ENCODE measurements at regions not wholly inside any gene's neighbourhood (a gene's known extent, or its start where the extent isn't known, plus 50 kb on each side); places are given as distances from the start of the nearest gene placed in this dataset.
"Not testable (repeated sequence)": the region's sequence is repeated elsewhere in the genome, so short reads cannot be mapped to it uniquely, and the experiment has no call there.

DNA sequence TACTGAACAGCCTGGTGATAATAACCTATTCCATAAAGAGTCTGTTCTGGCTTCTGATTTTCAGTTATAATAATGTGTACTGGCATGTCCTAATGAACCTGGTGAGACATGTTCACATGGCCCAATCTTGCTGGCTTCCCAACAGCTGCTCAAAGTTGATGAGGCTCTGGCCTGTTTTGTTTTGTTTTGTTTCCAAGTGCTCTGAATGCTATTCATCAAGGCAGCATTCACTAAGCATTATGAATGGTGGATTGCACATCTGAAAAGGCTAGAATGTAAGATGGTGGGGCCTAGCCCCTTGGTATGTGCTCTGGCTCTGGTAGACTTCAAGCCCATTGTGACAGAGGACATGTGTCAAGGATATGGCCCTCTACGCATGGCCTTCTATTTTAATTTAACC, 388.5 kb downstream of the PSAT1 start:
- H3K4me3 ChIP-seq (ENCODE audit: insufficient read depth, low read depth, low read length, poor library complexity, severe bottlenecking), result no peak overlapping the region
- no peak overlapping the region for H3K27ac ChIP-seq (ENCODE audit: insufficient read depth, low read length, poor library complexity, severe bottlenecking)

DNA sequence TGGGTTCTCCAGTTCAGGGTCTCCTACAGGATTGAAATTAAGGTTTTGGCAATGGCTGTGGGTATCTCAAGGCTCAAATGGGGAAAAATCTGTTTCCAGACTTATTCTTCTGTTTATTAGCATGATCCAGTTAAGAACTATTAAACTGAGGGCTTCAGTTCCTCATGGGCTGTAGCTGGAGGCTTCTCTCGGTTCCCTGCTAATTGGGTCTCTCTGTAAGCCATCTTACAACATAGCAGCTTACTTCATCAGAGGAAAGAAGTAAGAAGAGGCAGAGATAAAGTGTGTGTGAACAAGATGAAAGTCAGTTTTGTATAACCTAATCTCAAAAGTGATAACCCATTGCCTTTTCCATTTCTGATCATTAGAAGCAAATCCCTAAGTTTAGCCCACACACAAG, 391.9 kb downstream of the PSAT1 start:
- Histone ChIP-seq H3K4me3 (ENCODE audit: insufficient read depth, low read depth, low read length, poor library complexity, severe bottlenecking) (no peak overlapping the region), H3K4me1 (ENCODE audit: control insufficient read depth, insufficient read depth, low read length, poor library complexity, severe bottlenecking) (no peaks in the 10 kb centered on the region), H3K27me3 (replicated peaks; ENCODE audit: control insufficient read depth, insufficient read depth, low read length, poor library complexity, severe bottlenecking) (no peaks in the 10 kb centered on the region), H3K9me3 (ENCODE audit: control insufficient read depth, low read length) (no peaks in the 10 kb centered on the region), H3K27ac (ENCODE audit: insufficient read depth, low read length, poor library complexity, severe bottlenecking) (no peak overlapping the region), H3K36me3 (ENCODE audit: control insufficient read depth, insufficient read depth, low read length) (no peaks in the 10 kb centered on the region)
- DNase-seq, result no peak

More for the DNA sequence above, 388.5 kb downstream of the PSAT1 start:
- H3K4me1 ChIP-seq (ENCODE audit: control insufficient read depth, insufficient read depth, low read length, poor library complexity, severe bottlenecking), result no peaks in the 10 kb centered on the region
- H3K27me3 ChIP-seq (replicated peaks; ENCODE audit: control insufficient read depth, insufficient read depth, low read length, poor library complexity, severe bottlenecking), result no peaks in the 10 kb centered on the region
- H3K9me3 ChIP-seq (ENCODE audit: control insufficient read depth, low read length), result no peaks in the 10 kb centered on the region
- H3K36me3 ChIP-seq (ENCODE audit: control insufficient read depth, insufficient read depth, low read length), result no peaks in the 10 kb centered on the region
- no peak for DNase-seq

DNA sequence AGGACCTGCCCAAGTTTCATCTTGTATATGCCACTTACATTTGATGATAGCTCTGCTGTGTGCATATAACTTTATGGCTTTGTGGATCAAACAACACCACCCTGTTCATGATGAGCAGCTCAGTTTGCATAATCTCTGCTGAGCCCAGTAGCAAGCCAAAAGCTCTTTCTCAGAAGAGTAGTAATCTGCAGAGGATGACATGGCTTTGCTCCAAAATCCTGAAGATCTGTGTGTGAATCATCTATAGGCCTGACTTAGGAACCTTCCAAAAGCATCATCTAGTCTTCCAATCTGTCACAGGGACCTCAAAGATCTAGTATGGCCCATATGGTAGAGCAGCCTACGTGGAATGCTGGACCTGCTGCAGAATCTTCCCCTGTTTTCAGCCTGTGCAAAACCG, 394.6 kb downstream of the PSAT1 start:
- DNase-seq, result no peak
- Histone ChIP-seq H3K27me3 (replicated peaks; ENCODE audit: control insufficient read depth, insufficient read depth, low read length, poor library complexity, severe bottlenecking) (no peaks in the 10 kb centered on the region), H3K27ac (ENCODE audit: insufficient read depth, low read length, poor library complexity, severe bottlenecking) (no peak overlapping the region)

DNA sequence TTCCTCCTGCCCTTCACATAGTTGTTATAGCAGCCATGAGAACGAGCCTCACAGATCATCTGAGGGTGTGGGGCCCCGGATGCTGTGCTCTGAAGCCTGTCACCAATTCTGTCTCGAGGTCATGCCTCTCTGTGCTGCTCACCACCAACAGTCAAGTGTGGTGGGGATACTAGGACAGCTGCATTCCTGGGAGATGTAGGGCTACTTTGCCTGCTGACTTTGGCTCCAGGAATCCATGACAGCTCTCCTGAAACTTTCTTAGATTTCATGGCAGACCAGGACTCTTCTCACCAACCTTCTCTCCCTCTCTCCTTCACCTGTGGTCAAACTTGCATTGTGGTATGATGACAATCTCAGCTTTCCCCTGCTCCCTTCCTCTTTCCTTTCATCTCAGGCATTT, 395.9 kb downstream of the PSAT1 start:
- no peak overlapping the region for H3K27ac ChIP-seq (ENCODE audit: insufficient read depth, low read length, poor library complexity, severe bottlenecking)
- H3K4me3 ChIP-seq (ENCODE audit: insufficient read depth, low read depth, low read length, poor library complexity, severe bottlenecking), result no peak overlapping the region
- H3K27me3 ChIP-seq (replicated peaks; ENCODE audit: control insufficient read depth, insufficient read depth, low read length, poor library complexity, severe bottlenecking), result no peaks in the 10 kb centered on the region
- no peaks in the 10 kb centered on the region for H3K9me3 ChIP-seq (ENCODE audit: control insufficient read depth, low read length)
- no peak for DNase-seq
- no peaks in the 10 kb centered on the region for H3K36me3 ChIP-seq (ENCODE audit: control insufficient read depth, insufficient read depth, low read length)
- H3K4me1 ChIP-seq (ENCODE audit: control insufficient read depth, insufficient read depth, low read length, poor library complexity, severe bottlenecking), result no peaks in the 10 kb centered on the region

More for the DNA sequence above, 394.6 kb downstream of the PSAT1 start:
- no peaks in the 10 kb centered on the region for H3K9me3 ChIP-seq (ENCODE audit: control insufficient read depth, low read length)
- H3K4me1 ChIP-seq (ENCODE audit: control insufficient read depth, insufficient read depth, low read length, poor library complexity, severe bottlenecking), result no peaks in the 10 kb centered on the region
- no peaks in the 10 kb centered on the region for H3K36me3 ChIP-seq (ENCODE audit: control insufficient read depth, insufficient read depth, low read length)
- no peak overlapping the region for H3K4me3 ChIP-seq (ENCODE audit: insufficient read depth, low read depth, low read length, poor library complexity, severe bottlenecking)

DNA sequence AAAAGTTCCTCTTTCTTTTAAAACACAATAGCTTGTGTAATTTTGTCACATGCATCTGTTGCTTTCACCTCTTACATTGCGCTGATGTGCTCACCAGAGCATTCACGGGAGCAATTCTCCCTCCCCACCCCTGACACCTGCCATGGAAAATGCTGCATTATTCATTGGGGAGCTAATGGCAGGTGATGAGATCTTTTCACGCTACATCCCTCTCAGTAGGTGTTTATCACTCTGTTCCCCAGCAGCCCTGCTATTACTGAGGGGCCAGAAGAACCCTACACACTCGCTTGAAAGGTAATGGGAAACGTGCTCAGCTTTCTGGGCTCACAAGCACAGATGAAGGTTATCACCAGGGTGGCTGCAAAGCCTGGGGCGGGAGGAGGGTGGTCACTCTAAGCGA, 398.0 kb downstream of the PSAT1 start:
- H3K27me3 ChIP-seq (replicated peaks; ENCODE audit: control insufficient read depth, insufficient read depth, low read length, poor library complexity, severe bottlenecking), result no peaks in the 10 kb centered on the region
- no peak overlapping the region for H3K4me3 ChIP-seq (ENCODE audit: insufficient read depth, low read depth, low read length, poor library complexity, severe bottlenecking)
- no peaks in the 10 kb centered on the region for H3K9me3 ChIP-seq (ENCODE audit: control insufficient read depth, low read length)
- no peaks in the 10 kb centered on the region for H3K36me3 ChIP-seq (ENCODE audit: control insufficient read depth, insufficient read depth, low read length)
- no peak for DNase-seq
- no peaks in the 10 kb centered on the region for H3K4me1 ChIP-seq (ENCODE audit: control insufficient read depth, insufficient read depth, low read length, poor library complexity, severe bottlenecking)
- H3K27ac ChIP-seq (ENCODE audit: insufficient read depth, low read length, poor library complexity, severe bottlenecking), result no peak overlapping the region

DNA sequence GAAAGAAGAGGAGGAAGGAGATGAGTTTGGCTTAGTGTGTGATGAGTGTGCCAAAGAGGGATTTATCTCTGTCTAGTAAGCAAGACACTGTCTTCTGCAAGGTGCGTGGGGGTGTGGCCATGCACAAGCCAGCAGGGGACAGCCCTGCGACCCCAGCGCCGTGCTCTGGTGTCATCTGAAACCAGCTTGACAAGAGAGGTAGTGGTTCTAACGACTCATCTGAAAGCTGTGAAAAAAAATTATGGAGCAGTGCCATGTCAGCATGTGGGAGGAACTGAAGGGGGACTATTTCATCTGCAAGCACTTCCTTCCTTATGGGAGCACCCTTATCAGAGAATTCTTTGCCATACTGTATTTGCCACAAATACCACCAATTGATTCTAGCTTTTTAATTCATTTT, 398.6 kb downstream of the PSAT1 start:
- H3K27ac ChIP-seq (ENCODE audit: insufficient read depth, low read length, poor library complexity, severe bottlenecking), result no peak overlapping the region
- H3K9me3 ChIP-seq (ENCODE audit: control insufficient read depth, low read length), result no peaks in the 10 kb centered on the region
- no peaks in the 10 kb centered on the region for H3K27me3 ChIP-seq (replicated peaks; ENCODE audit: control insufficient read depth, insufficient read depth, low read length, poor library complexity, severe bottlenecking)
- H3K4me1 ChIP-seq (ENCODE audit: control insufficient read depth, insufficient read depth, low read length, poor library complexity, severe bottlenecking), result no peaks in the 10 kb centered on the region
- no peaks in the 10 kb centered on the region for H3K36me3 ChIP-seq (ENCODE audit: control insufficient read depth, insufficient read depth, low read length)
- H3K4me3 ChIP-seq (ENCODE audit: insufficient read depth, low read depth, low read length, poor library complexity, severe bottlenecking), result no peak overlapping the region
- no peak for DNase-seq

DNA sequence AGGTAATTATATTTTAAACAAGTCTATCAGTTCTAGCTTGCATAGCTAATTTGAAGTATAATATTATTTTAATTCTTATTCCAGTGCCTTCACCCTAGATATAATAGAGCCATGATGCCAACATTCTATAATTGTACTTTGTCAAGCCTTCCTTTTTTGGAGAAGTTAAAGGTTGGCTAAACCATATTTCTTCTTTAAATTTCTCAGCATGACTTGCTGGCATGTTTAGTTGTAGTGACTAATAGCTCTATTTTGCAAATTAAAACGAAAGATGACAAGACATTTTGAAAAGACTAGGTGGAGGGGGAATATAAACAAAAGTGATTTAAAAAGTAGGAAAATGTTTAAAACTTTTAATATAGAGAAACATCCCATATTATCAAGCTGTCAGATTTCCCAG, 400.7 kb downstream of the PSAT1 start:
- H3K4me3 ChIP-seq (ENCODE audit: insufficient read depth, low read depth, low read length, poor library complexity, severe bottlenecking), result no peak overlapping the region
- H3K27me3 ChIP-seq (replicated peaks; ENCODE audit: control insufficient read depth, insufficient read depth, low read length, poor library complexity, severe bottlenecking), result no peaks in the 10 kb centered on the region
- no peak for DNase-seq
- H3K4me1 ChIP-seq (ENCODE audit: control insufficient read depth, insufficient read depth, low read length, poor library complexity, severe bottlenecking), result no peaks in the 10 kb centered on the region
- H3K27ac ChIP-seq (ENCODE audit: insufficient read depth, low read length, poor library complexity, severe bottlenecking), result no peak overlapping the region
- H3K9me3 ChIP-seq (ENCODE audit: control insufficient read depth, low read length), result no peaks in the 10 kb centered on the region
- no peaks in the 10 kb centered on the region for H3K36me3 ChIP-seq (ENCODE audit: control insufficient read depth, insufficient read depth, low read length)

DNA sequence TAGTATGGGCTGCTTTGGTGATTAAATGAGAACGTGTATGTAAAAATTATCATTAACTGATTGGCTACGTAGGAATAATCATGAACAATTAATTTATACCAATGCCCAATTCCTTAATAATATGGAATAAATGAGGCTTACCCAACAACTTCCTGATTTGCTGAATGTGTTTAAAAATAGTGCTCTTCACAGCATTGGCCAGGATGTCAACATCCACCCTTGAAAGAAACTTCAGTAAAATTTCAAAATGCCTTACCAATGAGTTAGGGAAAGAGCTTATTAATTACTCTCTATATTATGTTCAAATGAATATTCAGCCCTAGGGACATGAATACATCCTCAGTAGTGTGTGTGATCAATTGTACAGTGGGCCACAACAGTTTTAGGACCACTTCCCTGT, 401.4 kb downstream of the PSAT1 start:
- no peak overlapping the region for H3K4me3 ChIP-seq (ENCODE audit: insufficient read depth, low read depth, low read length, poor library complexity, severe bottlenecking)
- H3K27me3 ChIP-seq (replicated peaks; ENCODE audit: control insufficient read depth, insufficient read depth, low read length, poor library complexity, severe bottlenecking), result no peaks in the 10 kb centered on the region
- H3K9me3 ChIP-seq (ENCODE audit: control insufficient read depth, low read length), result no peaks in the 10 kb centered on the region
- no peaks in the 10 kb centered on the region for H3K36me3 ChIP-seq (ENCODE audit: control insufficient read depth, insufficient read depth, low read length)
- no peak overlapping the region for H3K27ac ChIP-seq (ENCODE audit: insufficient read depth, low read length, poor library complexity, severe bottlenecking)
- DNase-seq, result no peak
- H3K4me1 ChIP-seq (ENCODE audit: control insufficient read depth, insufficient read depth, low read length, poor library complexity, severe bottlenecking), result no peaks in the 10 kb centered on the region

DNA sequence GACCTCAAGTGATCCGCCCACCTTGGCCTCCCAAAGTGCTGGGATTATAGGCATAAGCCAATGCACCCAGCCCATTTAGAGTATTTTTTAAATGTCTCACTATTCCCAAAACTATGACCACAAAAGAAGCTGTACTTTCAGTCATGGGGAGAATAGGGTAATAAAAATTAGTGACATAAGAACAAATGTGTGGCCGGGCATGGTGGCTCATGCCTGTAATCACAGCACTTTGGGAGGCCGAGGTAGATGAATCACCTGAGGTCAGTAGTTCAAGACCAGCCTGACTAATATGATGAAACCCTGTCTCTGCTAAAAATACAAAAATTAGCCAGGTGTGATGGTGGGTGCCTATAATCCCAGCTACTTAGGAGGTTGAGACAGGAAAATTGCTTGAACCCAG, 402.3 kb downstream of the PSAT1 start:
- not testable (repeated sequence) for H3K9me3 ChIP-seq (ENCODE audit: control insufficient read depth, low read length); DNase-seq; H3K27ac ChIP-seq (ENCODE audit: insufficient read depth, low read length, poor library complexity, severe bottlenecking); H3K36me3 ChIP-seq (ENCODE audit: control insufficient read depth, insufficient read depth, low read length); H3K4me3 ChIP-seq (ENCODE audit: insufficient read depth, low read depth, low read length, poor library complexity, severe bottlenecking); H3K27me3 ChIP-seq (replicated peaks; ENCODE audit: control insufficient read depth, insufficient read depth, low read length, poor library complexity, severe bottlenecking); H3K4me1 ChIP-seq (ENCODE audit: control insufficient read depth, insufficient read depth, low read length, poor library complexity, severe bottlenecking)

DNA sequence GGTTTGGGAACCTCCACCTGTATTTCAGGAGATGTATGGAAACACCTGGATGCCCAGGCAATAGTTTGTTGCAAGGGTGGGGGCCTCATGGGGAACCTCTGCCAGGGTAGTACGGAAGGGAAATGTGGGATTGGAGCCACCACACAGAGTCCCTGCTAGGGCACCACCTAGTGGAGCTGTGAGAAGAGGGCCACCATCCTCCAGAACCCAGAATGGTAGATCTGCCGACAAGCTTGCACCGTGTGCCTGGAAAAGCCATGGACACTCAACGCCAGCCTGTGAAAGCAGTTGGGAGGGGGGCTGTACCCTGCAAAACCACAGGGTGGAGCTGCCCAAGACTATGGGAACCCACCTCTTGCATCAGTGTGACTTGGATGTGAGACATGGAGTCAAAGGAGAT, 407.2 kb downstream of the PSAT1 start:
- H3K27ac ChIP-seq (ENCODE audit: insufficient read depth, low read length, poor library complexity, severe bottlenecking); H3K9me3 ChIP-seq (ENCODE audit: control insufficient read depth, low read length); H3K4me3 ChIP-seq (ENCODE audit: insufficient read depth, low read depth, low read length, poor library complexity, severe bottlenecking); H3K36me3 ChIP-seq (ENCODE audit: control insufficient read depth, insufficient read depth, low read length); DNase-seq; H3K4me1 ChIP-seq (ENCODE audit: control insufficient read depth, insufficient read depth, low read length, poor library complexity, severe bottlenecking); H3K27me3 ChIP-seq (replicated peaks; ENCODE audit: control insufficient read depth, insufficient read depth, low read length, poor library complexity, severe bottlenecking): not testable (repeated sequence)

DNA sequence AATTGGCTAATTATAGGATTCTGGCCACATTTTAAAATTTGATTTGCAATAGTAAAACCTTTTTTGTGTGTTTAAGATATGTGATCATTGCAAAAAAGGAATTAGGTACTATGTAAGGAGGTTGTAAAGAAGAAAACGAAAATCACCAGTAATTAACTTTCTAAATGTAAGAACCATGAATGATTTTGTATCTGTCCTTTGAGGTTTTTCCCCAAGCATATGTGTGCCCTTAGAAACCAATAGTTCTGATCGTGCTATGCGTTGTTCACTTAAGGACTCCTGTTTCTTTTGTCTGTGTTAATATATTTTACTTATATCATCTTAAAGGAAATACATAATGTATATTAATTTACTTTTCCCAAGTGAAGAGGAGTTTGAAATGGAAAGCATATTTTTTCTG, 410.2 kb downstream of the PSAT1 start:
- no peak overlapping the region for H3K27ac ChIP-seq (ENCODE audit: insufficient read depth, low read length, poor library complexity, severe bottlenecking)

More for the DNA sequence above, 410.2 kb downstream of the PSAT1 start:
- Histone ChIP-seq H3K9me3 (ENCODE audit: control insufficient read depth, low read length) (no peaks in the 10 kb centered on the region), H3K4me3 (ENCODE audit: insufficient read depth, low read depth, low read length, poor library complexity, severe bottlenecking) (no peak overlapping the region), H3K27me3 (replicated peaks; ENCODE audit: control insufficient read depth, insufficient read depth, low read length, poor library complexity, severe bottlenecking) (no peaks in the 10 kb centered on the region), H3K4me1 (ENCODE audit: control insufficient read depth, insufficient read depth, low read length, poor library complexity, severe bottlenecking) (no peaks in the 10 kb centered on the region), H3K36me3 (ENCODE audit: control insufficient read depth, insufficient read depth, low read length) (no peaks in the 10 kb centered on the region)
- DNase-seq, result no peak
